Transverse colon (tissue), 4 donors: ENCODE measurements at regions not wholly inside any gene's neighbourhood (a gene's known extent, or its start where the extent isn't known, plus 50 kb on each side); places are given as distances from the start of the nearest gene placed in this dataset.

Experiments used
- CTCF ChIP-seq, 5 experiments: fragments of 200-600 bp in 3 of 5; fragments of 450-650 bp in 2 of 5; sonication (generic) in 3 of 5; IDR thresholded peaks; 1 replicate in 2 of 5; 2 replicates in 3 of 5; pipeline ENCODE4 v1.5.1; 2016 to 2017; ENCODE audit warnings: antibody characterized with exemption in 5 of 5, inconsistent platforms in 3 of 5, mild to moderate bottlenecking in 2 of 5, moderate library complexity in 1 of 5
- EP300 ChIP-seq: sonication (generic); formaldehyde crosslinking; IDR thresholded peaks from one replicate; pipeline ENCODE4 v1.6.1; 2017; ENCODE audit warnings: antibody characterized with exemption, low read depth
- POLR2AphosphoS5 ChIP-seq, 3 donors: sonication (generic); formaldehyde crosslinking; IDR thresholded peaks; one replicate each; pipeline ENCODE4 v1.6.1; 2016; ENCODE audit warnings: antibody characterized with exemption in 3 of 3

- TF ChIP-seq EP300 (no peak), POLR2AphosphoS5 (IDR thresholded peaks at IDR 0.05) (no peak), CTCF (IDR thresholded peaks at IDR 0.05) (no peak)
Observed at GRCh38 chr3:35389907-35390306, 249.4 kb upstream of the ARPP21 start.
